ENCODE measurements at regions not wholly inside any gene's neighbourhood (a gene's known extent, or its start where the extent isn't known, plus 50 kb on each side); places are given as distances from the start of the nearest gene placed in this dataset.

DNA sequence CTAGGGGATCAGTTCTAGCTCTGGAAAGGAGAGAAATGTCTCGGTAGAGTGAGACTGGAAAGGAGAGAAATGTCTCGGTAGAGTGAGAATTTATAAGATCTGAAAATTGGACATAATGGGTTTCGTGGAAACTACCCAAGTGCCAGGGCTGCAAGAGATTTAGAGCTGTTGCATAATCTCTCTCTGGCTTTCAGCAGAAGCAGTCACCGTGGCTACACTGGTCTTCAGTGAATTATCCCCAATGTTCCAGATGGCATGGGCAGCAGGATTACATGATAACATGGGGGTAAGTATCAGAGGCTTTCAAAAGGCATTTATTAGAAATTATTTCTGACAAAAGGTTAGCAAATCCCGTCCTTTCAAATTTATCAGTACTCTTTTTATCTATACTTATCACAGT lies 435.5 kb downstream of the NKX6-1 start:
- in situ Hi-C loops (cut with MboI; ENCODE audit: low pct_unique_long_range_greater_than_20kb, low sequenced_read_pairs) = no loop called here
- DNase-seq = no peak

- DNase-seq = no peak
- in situ Hi-C loops (cut with MboI; ENCODE audit: low pct_unique_long_range_greater_than_20kb, low sequenced_read_pairs) = no loop called here
Measured at GRCh38 chr4:84058201-84058600, 440.9 kb downstream of the NKX6-1 start.

DNA sequence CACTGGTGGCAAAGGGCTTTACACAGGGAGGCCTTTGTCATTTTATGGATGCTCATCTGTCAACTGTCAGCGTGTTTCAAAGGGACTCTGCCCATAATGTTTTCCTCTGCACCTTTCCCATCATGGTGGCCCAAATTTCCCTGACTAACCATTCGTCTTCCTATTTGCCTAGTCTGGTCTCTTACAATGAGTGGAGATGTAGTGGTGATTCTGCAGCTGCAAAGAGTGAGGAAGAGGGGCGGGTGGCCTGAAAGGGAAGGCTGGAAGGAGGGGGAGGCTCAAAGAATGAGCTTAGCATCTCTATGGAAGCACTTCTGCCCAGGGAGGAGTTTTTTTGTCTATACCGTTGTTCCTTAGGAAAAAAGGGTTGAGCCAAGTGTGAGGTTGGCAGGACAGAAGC lies 447.5 kb downstream of the NKX6-1 start:
- DNase-seq = no peak
- in situ Hi-C loops (cut with MboI; ENCODE audit: low pct_unique_long_range_greater_than_20kb, low sequenced_read_pairs) = no loop called here

- in situ Hi-C loops (cut with MboI; ENCODE audit: low pct_unique_long_range_greater_than_20kb, low sequenced_read_pairs) = no loop called here
Measured at GRCh38 chr4:84051089-84051488, 448.0 kb downstream of the NKX6-1 start.

GRCh38 chr4:84050015-84050414 lies 449.1 kb downstream of the NKX6-1 start:
- DNase-seq = no peak
- in situ Hi-C loops (cut with MboI; ENCODE audit: low pct_unique_long_range_greater_than_20kb, low sequenced_read_pairs) = no loop called here

More at GRCh38 chr4:84051089-84051488, 448.0 kb downstream of the NKX6-1 start:
- no peak for DNase-seq

- DNase-seq = no peak
- in situ Hi-C loops (cut with MboI; ENCODE audit: low pct_unique_long_range_greater_than_20kb, low sequenced_read_pairs) = no loop called here
Measured at GRCh38 chr4:84046551-84046950, 452.5 kb downstream of the NKX6-1 start.

DNA sequence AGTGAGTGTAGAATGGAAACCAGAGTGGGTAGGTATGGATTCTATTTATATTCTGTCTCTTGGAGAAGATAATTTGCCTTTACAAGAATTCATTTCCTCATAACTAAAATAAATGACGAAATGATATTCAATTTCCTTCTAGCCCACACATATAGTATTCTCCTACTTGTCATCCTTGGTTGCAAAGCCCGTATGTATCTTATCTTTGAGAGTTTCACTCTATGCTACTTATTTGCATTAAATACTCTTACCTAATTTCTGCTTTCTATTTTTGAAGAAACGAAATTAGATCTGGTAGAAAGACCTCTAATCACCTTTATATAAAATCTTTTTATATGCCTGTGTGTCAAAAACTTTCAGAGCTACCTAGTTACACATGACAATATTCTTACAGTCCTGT lies 457.7 kb downstream of the NKX6-1 start:
- DNase-seq = no peak
- in situ Hi-C loops (cut with MboI; ENCODE audit: low pct_unique_long_range_greater_than_20kb, low sequenced_read_pairs) = no loop called here

GRCh38 chr4:84035568-84035967 lies 463.5 kb downstream of the NKX6-1 start:
- in situ Hi-C loops (cut with MboI; ENCODE audit: low pct_unique_long_range_greater_than_20kb, low sequenced_read_pairs) = no loop called here
- no peak for DNase-seq

- in situ Hi-C loops (cut with MboI; ENCODE audit: low pct_unique_long_range_greater_than_20kb, low sequenced_read_pairs) = no loop called here
- no peak for DNase-seq
Measured at GRCh38 chr4:84032372-84032771, 466.7 kb downstream of the NKX6-1 start.

- DNase-seq = peak; percentile 62
- in situ Hi-C loops (cut with MboI; ENCODE audit: low pct_unique_long_range_greater_than_20kb, low sequenced_read_pairs) = no loop called here
Measured at GRCh38 chr4:84031401-84031800, 467.7 kb downstream of the NKX6-1 start.

DNA sequence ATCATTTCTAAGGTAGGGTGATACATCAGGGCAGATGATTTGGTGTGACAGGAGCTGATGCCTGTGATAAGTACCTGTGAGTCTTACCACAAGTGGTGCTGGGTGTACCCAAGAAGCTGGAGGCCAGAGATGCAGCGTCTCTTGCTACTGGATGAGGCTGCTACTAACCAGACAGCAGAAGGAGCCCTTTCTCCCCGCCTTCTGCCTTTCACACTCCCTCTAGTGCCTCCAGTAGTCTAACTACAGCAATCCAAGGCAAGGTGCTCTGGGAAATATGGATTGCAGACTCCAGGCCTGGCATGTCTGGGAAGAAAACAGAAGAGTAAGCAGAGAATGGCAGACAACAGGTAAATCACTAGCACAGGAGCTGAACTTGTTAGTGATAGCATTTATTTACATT lies 470.8 kb downstream of the NKX6-1 start:
- in situ Hi-C loops (cut with MboI; ENCODE audit: low pct_unique_long_range_greater_than_20kb, low sequenced_read_pairs) = no loop called here
- DNase-seq = no peak

DNA sequence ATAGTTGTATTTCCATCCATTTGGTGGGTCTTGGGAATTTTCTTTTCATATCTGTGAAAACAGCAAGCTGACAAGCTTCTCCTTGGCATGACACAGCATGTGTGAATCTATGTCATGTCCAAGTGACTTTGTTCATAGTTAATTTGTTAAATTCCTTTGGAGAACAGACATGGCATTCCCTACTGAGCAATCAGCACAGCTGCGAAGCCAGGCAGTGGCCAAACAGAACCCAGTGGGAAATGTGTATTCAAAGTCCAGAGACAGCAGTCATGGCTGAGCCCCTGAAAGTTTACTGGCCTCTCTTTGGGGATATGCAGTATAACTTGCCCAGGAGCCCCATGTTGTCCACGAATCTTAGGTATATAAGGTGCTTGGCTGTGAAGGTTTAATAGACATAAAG lies 474.7 kb downstream of the NKX6-1 start:
- DNase-seq = no peak
- in situ Hi-C loops (cut with MboI; ENCODE audit: low pct_unique_long_range_greater_than_20kb, low sequenced_read_pairs) = no loop called here

GRCh38 chr4:84022564-84022963 lies 476.5 kb downstream of the NKX6-1 start:
- in situ Hi-C loops (cut with MboI; ENCODE audit: low pct_unique_long_range_greater_than_20kb, low sequenced_read_pairs) = no loop called here
- no peak for DNase-seq

- in situ Hi-C loops (cut with MboI; ENCODE audit: low pct_unique_long_range_greater_than_20kb, low sequenced_read_pairs) = no loop called here
- no peak for DNase-seq
Measured at GRCh38 chr4:84019626-84020025, 479.5 kb downstream of the NKX6-1 start.

DNA sequence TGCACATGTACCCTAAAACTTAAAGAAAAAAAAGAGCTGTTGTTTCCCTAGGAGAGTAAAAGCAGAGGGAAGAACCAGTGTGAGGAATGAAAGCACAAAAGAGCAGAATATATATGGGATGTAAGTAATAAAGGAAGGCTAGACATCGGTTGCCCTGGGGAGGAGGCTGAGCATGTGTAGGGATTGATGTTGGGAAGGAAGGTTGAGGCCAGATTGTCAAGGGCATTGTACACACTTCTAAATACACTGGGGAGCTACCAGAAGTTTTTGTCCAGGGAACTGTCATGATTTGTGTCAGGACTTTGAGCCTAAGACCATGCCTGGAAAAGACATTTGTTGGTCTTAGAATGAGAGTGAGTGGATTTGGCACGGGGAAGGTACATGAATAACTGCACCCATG lies 467.1 kb downstream of the GPAT3 start:
- in situ Hi-C loops (cut with MboI; ENCODE audit: low pct_unique_long_range_greater_than_20kb, low sequenced_read_pairs) = no loop called here
- DNase-seq = no peak

- DNase-seq = no peak
- in situ Hi-C loops (cut with MboI; ENCODE audit: low pct_unique_long_range_greater_than_20kb, low sequenced_read_pairs) = no loop called here
Measured at GRCh38 chr4:84001876-84002569, 466.1 kb downstream of the GPAT3 start.

DNA sequence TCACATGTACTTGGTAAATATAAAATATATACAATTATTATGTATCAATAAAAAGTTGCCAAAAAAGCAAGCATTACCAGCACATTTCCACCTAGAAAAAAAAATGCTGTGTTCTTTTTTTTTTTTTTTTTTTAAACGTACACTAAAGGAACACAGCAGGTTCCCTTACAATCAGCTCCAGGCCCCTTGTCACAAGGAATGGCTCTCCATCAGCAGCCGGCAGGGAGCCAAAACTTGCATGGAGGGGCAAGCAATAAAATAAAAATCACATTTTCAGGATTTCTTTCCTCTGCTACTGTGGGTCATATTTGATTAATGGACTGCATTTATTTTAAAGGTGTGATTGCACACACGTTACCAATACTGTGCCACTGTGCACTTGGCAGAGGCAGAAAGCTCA lies 460.3 kb downstream of the GPAT3 start:
- in situ Hi-C loops (cut with MboI; ENCODE audit: low pct_unique_long_range_greater_than_20kb, low sequenced_read_pairs) = no loop called here
- no peak for DNase-seq

DNA sequence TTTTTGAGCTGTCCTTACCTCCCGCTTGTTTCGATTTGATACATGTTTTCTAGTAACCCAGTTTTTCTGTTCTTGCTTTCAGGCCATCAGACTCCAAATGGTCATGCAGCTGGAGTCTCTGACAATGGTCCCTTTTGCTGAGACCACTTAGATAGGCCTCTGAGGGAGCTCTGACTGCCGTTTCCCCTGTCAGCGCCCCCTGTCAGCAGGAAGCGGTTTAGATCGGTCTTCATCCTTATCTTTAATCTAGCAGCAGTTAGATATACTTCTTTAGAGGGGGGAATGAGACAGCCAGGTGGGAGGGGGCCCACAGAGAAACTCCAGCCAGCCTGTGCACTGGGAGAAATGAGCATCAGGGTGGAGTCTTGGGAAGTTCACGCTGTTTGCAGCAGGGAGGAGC lies 457.9 kb downstream of the GPAT3 start:
- in situ Hi-C loops (cut with MboI; ENCODE audit: low pct_unique_long_range_greater_than_20kb, low sequenced_read_pairs) = no loop called here
- DNase-seq = peak; percentile 4

DNA sequence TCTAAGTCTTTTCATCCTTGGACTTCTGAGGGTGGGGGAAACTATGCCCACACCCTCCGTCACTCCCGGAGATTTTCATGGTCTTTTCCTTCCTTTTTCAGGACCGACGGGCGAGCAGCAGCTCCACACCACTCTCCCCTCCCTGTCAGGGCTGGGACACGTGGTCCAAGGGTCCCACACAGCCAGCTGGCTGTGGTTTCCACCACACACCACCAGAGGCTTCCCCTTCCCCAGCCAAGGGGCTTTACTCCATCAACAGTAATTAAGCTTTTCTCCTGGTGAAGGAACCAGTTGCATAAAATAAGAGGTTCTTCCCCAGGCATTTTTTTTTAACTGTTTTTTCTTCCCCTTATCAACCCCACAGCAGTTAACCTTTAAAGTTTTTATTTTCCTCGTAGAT lies 453.9 kb downstream of the GPAT3 start:
- in situ Hi-C loops (cut with MboI; ENCODE audit: low pct_unique_long_range_greater_than_20kb, low sequenced_read_pairs) = no loop called here
- DNase-seq = peak; percentile 53

- in situ Hi-C loops (cut with MboI; ENCODE audit: low pct_unique_long_range_greater_than_20kb, low sequenced_read_pairs) = no loop called here
- no peak for DNase-seq
Measured at GRCh38 chr4:83981156-83981555, 445.2 kb downstream of the GPAT3 start.

GRCh38 chr4:83979773-83980172 lies 443.9 kb downstream of the GPAT3 start:
- in situ Hi-C loops (cut with MboI; ENCODE audit: low pct_unique_long_range_greater_than_20kb, low sequenced_read_pairs) = no loop called here
- DNase-seq = no peak

All from KBM-7 (cell line).